ENCODE measurements at regions not wholly inside any gene's neighbourhood (a gene's known extent, or its start where the extent isn't known, plus 50 kb on each side); places are given as distances from the start of the nearest gene placed in this dataset.

- TF ChIP-seq, protein P1, sequence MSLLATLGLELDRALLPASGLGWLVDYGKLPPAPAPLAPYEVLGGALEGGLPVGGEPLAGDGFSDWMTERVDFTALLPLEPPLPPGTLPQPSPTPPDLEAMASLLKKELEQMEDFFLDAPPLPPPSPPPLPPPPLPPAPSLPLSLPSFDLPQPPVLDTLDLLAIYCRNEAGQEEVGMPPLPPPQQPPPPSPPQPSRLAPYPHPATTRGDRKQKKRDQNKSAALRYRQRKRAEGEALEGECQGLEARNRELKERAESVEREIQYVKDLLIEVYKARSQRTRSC (CRISPR knock-in tag; IDR thresholded peaks at IDR 0.05; ENCODE audit: low read depth): no peak
- TF ChIP-seq KIAA2018 (CRISPR knock-in tag; IDR thresholded peaks at IDR 0.05; ENCODE audit: borderline replicate concordance) (0 out of 2 replicates have a peak, but pooled peaks have one; percentile 68), NFYC (CRISPR knock-in tag; IDR thresholded peaks at IDR 0.05) (peak; percentile 49; the same call in 1 of the 2 replicates), ZNF543 (CRISPR knock-in tag; IDR thresholded peaks at IDR 0.05) (peak; percentile 91), RFX5 (IDR thresholded peaks at IDR 0.05; ENCODE audit: low read depth, low read length) (0 out of 2 replicates have a peak, but pooled peaks have one; percentile 3), ZNF891 (CRISPR knock-in tag; IDR thresholded peaks at IDR 0.05) (no peak; the same call in none of the 2 replicates), PHB2 (IDR thresholded peaks at IDR 0.05; ENCODE audit: partially characterized antibody) (no peak), NFIB (CRISPR knock-in tag; IDR thresholded peaks at IDR 0.05; ENCODE audit: borderline replicate concordance) (no peak), ZSCAN30 (CRISPR knock-in tag; IDR thresholded peaks at IDR 0.05) (no peak; the same call in 1 of the 2 replicates), RAD51 (IDR thresholded peaks at IDR 0.05; ENCODE audit: borderline replicate concordance) (no peak), ZNF772 (CRISPR knock-in tag; IDR thresholded peaks at IDR 0.05) (peak; percentile 89), SMAD9 (CRISPR knock-in tag; IDR thresholded peaks at IDR 0.05) (no peak; the same call in 1 of the 2 replicates), GTF3A (CRISPR knock-in tag; conservative IDR thresholded peaks at IDR 0.05) (peak; percentile 90; the same call in 1 of the 2 replicates), ZNF547 (CRISPR knock-in tag; IDR thresholded peaks at IDR 0.05) (peak; percentile 61; the same call in 1 of the 2 replicates)
These were observed 264.0 kb downstream of the MREG start (continued) for GRCh38 chr2:215749092-215749957.

All from HepG2 (cell line).